ENCODE measurements at regions not wholly inside any gene's neighbourhood (a gene's known extent, or its start where the extent isn't known, plus 50 kb on each side); places are given as distances from the start of the nearest gene placed in this dataset.

DNA sequence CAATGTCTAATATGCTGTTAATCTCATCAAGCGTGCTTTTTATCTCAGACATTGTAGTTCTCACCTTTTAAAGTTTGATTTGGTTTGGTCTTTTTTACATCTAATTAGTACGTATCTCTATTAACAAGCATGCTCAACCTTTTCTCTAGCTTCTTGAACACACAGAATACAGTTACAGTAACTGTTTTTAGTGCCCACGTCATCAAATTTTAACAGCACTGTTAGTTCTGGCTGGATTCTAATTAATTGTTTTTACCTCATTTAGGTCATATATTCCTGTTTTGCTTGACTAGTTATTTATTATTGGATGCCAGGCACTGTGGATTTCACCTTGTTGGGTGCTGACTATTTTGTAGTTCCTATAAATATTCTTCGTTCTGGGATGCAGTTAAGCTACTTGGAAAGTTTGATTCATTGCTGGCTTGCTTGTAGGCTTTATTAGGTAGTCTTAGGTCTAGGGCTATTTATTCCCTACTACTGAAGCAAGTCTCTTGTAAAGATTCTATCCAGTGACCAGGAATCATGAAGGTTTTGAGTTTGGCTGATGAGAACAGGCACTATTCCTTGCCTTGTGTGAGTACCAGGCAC, 263.0 kb downstream of the ETAA1 start:
- no peak for DNase-seq

DNA sequence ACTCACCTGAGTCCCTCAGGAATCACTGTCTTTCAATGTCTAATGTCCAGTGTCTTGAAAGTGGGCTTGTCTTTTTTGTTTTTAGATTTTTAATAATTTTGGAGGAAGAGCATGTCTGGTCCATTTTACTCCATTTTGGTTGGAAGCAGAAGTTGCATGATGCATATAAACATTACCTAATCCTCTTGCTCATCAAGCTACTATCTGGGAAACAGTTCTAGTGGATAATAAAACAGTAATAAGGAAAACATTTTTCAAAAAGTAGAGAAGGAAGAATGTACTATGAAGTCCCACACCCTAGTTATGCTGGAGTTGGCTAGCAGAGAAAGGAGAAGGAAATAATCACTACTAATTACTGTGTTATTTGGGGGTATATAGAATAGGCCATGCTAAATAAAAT, 263.7 kb downstream of the ETAA1 start:
- no peak for DNase-seq

DNA sequence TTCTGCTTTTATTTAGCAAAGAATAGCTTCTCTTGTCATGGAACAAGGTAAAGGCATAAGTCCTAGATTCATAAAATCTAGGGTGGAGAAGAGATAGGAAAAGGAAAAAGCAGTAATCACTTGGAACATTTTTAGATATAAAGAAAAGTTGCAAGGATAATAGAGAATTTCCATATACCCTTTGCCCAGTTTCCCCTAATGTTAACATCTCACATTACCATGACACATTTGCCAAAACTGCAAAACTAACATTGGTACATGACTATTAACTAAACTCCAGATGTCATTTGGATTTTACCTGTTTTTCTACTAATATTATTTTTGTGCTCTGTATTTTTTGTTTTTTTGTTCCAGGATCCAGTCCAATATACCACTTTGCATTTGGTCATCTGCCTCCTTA, 265.1 kb downstream of the ETAA1 start:
- DNase-seq: no peak

DNA sequence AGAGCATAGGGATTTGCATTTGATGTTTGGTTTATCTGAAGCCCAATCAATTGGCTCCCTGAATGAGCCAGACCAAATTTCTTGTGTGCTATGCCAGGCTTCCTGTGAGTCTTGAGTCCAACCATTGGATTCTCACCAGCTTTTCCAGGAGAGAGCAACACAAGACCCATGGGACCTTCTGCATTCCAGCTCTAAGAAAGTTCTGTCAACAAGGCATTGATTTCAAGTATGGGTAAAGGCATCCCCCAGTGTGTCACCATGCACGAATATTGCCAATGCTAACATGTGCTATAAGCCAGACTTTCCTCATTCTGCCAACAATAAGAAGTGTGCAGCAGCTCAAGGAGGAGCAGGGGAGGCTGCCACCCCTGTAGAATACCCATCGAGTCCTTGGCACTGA, 266.6 kb downstream of the ETAA1 start:
- no peak for DNase-seq

DNA sequence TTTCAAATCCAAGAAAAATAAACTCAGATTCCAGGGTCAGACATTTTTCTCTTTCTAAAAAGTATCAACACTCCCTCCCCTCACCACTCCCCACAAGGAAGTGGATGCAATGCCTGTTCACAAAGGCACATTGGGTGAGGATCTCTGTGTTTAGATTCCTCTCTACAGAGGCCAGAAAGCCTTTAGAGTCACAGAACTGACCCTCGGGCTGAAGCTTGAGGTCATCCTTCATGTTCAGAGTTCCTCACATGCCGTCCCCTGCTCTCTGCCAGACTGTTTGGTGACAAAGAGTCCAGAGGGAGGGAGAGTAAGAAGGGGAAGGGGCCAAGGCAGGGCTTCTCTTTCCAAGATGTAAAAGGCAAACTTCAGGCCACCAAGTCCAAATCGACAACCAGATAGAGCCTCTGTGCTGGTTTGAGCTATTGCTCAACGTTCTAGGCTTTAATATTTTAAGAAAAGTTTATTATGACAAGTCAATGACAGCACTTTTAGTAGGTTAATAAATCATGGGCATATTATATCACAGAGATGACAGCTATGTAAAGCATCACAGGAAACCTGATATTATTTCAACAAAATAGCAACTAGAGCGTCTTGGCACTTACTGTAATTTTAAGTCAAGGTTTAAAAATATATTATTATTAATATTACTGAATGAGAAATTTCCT, 269.4 kb downstream of the ETAA1 start:
- no peak for DNase-seq

DNA sequence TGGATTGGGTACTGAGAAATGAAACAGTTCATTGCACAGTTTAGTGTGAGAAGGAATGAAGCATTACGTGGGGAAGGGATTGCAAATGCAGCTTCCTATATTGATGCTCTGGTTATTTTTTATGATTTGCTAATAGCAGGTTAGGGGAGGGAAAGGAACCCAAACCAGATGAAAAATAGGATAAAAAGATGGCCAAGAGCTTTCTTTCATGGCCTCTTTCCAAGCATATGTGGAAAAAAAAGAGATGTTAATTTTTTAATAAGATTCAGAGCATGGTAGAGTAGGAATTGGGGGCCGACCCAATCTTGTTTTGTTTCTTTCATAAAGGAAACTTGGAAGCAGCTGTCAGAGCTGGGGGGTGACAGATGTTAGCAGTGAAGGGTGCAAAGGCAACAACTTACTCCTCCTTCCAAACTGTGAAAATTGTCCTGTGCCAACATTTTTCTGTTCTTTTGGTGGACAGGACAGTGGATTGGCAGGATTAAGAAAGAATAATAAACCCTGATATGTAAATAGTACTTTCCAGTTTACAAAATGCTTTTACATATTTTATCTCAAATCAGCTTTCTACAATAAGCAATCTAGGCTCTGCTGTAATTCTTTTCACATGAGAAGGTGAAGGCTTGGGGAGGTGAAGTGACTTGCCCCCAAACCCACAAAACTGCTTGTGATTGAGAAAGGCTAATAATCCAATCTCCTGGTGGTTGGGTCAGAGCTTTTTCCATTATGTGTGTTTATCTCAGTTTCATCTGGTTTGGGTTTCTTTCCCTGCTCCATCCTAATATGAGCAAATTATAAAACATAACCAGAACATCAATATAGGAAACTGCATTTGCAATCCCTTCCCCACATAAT, 270.1 kb downstream of the ETAA1 start:
- no peak for DNase-seq

DNA sequence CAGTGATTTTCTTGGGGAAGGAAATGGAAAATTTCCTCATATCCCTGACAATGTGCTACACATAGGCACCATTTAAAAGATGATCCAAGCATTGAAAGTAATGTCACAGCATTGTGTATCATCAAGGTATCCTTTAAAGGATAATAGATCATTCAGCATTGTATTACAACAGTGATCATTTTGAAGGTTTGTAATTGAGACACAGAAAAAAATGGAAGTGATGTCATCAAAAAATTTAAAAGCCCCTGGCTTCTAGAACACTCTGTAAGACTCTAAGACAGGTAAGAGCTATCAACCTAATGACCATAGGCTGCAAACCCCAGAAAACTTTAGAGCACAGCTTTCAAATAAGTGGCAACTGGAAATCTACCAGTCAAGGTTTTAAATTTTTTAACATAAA, 271.4 kb downstream of the ETAA1 start:
- DNase-seq: no peak

DNA sequence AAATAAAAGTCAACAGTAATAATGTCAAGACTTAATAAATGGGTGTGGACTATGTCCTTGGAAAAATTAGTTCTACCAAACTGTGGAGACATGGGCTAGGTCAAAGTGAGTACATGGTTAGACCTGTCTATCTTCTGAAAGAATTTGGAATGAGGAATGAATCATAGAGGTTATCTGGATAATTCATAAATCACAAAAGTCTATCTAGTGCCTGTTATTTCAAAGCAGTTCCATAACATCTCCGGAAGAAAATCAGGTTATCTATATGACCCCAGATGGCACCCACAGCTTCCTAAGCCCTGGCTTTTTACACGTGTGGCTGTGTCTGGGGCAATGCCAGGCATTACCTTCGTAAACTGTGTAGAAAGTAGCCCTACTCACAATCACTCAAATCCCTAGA, 272.0 kb downstream of the ETAA1 start:
- DNase-seq: no peak

DNA sequence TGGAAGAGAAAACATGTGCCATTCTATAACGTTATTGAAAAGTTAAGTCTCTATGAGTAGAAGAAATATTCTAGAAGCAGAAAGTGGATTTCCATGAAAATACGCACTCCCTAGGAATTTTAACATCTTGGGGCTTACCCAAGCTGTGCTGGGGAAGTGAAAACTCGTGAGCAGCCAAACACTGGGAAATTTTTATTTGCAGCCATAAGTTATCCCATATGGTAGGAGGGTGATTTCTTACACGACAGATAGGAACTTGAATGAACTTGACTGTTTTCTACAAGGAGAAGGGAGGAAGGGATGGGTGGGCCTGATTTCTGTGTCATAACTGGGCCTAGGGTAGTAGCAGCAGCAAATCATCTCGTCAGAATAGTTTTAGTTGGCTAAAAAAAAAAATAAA, 272.6 kb downstream of the ETAA1 start:
- DNase-seq: peak; percentile 13

DNA sequence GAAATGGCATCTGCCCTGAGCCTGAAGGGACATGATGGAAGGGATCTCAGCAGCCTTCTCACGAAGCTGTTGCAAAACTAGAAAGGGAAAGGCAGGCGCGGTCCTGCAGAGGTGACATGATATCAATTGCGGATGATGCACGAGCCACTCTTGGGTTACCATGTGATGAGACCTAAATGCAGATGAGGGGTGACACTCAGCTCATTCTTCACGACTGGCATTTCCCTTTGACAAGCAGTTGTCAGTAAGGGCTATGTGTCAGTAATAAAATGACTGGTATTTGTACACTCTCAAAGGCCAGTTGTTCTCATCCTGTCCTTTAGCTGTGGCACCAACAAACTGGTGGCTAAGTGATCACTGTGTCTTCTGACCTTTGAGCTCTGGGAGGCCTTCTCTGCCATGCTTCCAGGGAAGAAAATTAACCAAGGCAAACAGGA, 273.6 kb downstream of the ETAA1 start:
- DNase-seq: no peak

DNA sequence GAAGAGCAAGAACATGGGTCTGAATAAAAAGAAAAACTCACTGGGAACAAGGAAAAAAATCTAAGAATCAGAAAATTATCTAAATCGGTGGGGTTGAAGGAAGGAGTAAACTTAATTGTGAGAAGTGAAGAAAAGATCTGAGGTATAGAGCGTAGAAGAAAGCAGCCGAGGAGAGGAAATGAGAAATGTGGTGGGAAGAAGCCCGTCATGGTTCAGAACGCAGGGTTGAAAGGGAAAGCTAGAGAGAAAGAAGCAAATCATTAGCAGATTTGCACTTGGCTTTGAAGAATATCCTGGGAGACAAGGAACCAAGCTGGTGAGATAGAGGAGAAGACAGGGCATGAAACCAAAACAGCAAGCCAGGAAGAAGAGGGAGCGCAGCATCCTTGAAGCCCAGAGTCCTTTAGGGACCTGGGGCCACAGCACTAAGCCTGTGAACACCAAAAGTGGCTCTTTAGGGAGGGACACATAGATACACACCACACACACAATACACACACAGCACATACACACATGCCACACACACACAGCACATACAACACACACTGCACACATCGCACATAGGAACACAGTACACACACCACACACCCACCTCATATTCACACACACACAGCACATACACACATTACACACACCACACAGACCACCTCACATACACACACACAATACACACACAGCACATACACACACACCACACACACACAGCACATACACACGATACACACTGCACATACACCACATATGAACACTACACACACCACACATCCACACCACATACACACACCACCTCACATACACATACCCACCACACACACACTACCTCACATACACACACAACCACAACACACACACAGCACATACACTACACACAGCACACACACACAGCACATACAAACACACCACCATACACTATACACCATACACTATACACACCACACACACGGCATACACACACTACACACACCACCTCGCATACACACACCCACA, 274.6 kb downstream of the ETAA1 start:
- no peak for DNase-seq

DNA sequence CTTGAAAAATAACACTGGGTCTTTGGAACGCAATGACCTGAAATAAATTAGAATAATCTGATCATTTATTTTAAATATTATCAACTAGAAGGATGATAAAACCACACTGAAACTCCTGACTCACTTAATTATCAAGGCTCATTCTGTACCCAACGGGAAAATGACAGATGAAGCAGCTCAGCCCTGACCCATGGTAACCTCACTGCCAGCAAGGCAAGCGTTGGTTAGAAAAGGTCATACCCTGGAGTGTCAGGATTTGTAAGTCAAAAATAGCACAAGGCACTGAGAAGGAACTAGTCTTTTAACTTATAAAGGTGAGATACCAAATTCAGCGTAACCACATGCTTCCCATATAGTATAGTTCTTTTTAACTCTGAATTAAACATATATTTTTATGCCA, 277.5 kb downstream of the ETAA1 start:
- no peak for DNase-seq

DNA sequence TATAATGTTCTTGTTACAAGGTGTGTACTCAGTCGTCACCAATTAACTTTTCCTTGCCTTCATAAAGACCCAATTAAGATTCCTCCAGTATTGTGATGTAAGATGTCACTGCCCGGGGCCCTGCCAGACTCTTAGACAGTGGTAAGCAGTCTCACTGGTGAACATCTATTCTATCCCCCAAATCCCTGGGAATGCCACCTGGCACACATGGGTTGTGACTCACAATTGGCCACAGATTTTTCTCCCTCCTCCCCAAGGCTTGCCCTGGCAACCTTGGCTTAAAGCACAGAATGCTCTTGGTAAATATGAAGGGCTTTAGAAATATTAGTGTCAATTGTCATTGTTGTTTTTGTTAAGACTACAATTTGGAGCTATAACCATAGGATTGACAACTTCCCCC, 287.9 kb downstream of the ETAA1 start:
- DNase-seq: no peak

DNA sequence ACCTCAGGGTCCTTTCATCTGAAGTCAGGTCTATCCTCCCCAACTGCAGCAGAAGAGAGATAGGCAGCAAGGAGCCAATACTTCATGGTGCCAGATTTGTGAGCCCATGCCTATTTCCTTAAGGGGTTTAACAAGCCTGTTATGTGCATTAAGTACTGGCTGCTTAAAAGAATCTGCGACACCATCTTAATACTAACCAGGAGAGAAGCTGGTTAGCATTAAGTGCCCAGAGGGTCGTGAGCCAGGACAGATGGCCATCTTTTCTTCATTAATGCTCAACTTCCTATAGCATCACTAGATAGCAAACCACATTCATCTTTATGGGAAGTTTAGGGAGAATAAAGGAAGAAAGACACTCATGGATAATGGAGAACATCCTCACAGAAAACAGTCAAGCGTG, 289.1 kb downstream of the ETAA1 start:
- no peak for DNase-seq

DNA sequence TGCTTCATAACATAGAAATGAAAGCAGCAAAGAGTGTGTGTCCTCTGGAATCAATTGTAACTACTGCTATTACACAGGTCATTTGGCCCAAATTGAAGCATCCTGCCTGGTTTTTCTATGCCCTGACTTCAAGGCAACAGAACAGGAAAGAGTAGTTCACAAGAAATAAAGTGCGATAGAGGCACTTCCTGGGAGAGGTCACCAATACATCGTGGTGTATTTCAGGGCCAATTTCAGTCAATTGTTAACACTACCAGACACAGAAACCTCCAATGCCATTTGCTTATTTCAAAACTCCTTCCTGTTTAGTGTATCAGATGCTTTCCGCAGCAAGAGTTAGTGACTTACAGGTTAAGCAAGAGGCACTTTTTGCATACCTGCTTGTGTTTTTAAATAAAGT, 292.1 kb downstream of the ETAA1 start:
- DNase-seq: no peak

DNA sequence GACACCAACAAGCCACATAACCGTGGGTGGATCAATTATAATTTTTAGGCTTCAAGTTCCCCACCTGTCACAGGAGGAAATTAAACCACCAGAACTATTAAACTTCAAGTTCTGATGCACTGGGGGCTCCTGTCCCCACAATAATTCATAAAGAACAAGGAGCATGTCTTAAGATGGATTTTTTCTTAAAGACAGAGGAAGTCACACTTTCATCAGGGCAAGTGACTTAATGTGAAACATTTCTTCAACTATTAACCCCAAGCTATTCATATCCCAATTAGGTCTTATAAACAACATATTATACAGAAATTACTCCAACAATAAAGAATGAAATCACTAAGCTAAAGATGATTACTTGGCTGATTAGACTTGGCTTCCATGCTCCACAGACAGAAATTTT, 292.5 kb downstream of the ETAA1 start:
- DNase-seq: no peak

DNA sequence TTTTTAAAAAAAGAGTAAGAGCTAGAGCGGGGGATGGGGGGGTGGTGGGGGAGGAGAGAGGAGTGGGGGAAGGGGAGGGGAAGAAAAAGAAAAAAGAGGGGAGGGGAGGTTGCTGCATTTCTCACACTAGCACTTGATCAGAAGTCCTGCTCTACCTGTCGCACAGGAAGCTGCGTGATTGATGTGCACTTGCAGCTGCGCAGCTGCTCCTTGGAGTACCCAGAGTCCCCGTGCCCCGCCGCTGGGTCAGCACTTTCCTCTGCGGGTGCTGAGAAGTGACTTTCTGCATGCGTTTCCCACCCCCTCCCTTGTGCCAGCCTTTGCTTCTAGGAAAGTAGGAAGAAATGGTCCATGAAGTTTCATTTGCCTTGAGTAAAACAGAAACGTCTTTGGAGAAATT, 297.3 kb downstream of the ETAA1 start:
- DNase-seq: no peak

DNA sequence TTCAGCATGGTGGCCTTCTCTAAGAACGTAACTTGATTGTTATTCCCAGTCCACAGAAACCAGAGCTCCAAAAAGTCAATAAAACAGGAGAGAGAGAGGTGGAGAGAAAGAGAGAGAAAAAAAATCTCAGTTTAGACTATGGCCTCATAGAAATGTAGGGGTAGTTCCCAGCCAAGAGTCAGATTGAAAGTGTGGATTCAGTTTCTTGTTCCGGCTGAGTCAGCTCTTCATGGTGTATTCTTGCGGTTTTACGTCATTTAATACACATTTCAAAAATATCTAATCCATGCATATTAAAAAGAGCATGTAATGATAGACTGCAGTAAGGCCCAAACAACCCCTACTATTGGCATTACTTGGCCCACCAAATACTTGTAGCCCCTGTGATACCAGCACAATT, 303.9 kb downstream of the ETAA1 start:
- no peak for DNase-seq

DNA sequence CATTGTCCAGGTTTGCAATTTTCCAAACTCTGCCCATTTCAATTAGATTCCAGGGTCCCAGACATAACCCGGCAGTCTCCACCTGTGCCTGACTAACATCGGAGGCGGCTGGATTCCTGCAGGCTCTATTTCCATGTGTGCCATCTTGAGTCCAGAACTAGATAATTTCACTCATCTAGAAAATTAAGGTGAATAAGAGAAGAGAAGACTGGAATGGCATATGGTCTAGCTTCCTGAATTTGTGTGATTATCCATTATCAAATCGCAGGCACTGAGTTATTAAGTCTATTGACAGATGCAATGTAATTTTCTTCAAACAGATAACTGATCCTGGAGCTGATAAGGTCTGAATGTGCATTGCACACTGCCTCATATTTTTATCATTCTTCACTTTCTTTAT, 305.2 kb downstream of the ETAA1 start:
- DNase-seq: no peak

DNA sequence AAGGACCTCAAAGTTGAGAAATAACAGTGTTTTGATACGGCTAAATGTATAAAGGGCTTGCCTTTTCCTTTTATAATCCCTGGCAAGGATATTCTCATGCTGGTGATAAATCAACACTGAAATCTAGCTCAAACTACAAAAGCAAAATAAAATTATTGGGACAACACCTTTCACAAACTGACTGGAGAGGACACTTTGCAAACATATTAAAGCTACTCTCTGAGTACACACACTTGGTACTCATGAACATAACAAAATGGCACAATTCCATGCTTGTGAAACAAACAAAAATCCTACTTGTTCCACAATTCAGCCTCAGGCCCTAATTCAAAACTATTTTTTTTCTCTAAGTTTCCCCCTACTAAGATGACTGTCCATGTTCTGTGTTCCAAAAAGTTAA, 305.8 kb downstream of the ETAA1 start:
- DNase-seq: no peak

DNA sequence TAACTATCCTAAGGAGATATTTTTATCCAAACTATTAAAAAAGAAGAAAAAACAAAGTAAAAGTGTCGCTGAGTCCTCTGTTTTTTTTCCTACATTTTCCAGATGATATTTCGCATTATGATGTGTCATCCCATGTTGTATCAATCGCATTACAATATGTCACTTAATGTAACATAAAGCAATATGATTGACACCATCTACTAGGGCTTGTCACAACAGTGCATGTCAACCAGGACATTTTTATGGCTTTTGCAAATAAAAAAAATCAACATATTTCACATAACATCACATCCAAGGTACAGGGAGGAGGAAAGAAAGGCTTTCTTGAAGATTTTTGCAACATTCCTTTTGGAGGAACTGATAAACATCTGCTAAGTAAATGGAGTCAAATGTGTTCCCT, 308.9 kb downstream of the ETAA1 start:
- no peak for DNase-seq

DNA sequence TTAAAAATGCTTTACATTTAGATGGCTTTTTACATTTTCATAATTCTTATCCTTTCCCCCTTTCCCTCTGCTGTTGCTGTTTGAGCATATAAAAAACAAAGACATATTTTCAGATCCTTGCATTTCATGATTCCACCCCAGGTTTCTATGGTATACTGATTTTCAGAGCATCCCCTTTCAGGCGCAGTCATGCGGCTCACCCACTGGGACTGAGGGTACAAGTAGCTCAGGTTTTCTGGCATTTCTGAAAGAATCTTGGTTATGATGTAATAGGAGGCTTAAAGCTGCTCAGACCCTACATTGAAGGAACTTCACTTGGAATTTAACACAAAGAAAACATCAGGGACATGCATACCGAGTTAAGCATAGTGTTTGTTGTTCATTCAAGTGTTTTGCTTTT, 310.8 kb downstream of the ETAA1 start:
- no peak for DNase-seq

DNA sequence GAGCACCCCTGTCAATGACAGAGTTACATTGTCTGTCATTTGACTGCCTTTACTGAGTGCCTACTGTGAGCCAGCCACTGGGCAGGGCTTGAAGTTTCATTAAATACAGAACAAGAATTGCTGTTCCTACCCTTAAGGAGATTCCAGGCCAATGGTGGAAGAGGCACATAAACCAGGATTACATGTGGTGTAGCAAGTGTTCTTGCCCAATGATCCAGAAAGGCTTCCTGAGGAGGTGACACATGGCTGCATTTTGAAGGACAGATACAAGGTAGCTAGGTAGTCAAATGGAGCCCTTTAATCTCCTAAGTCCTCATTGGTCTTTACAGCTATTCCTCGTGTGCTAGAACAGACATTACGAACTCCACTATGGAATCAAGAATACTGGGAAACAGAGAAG, 312.7 kb downstream of the ETAA1 start:
- DNase-seq: no peak

Data from hindlimb muscle (tissue), 1 donor.